ENCODE measurements at regions not wholly inside any gene's neighbourhood (a gene's known extent, or its start where the extent isn't known, plus 50 kb on each side); places are given as distances from the start of the nearest gene placed in this dataset.
"Not testable (repeated sequence)": the region's sequence is repeated elsewhere in the genome, so short reads cannot be mapped to it uniquely, and the experiment has no call there.

DNA sequence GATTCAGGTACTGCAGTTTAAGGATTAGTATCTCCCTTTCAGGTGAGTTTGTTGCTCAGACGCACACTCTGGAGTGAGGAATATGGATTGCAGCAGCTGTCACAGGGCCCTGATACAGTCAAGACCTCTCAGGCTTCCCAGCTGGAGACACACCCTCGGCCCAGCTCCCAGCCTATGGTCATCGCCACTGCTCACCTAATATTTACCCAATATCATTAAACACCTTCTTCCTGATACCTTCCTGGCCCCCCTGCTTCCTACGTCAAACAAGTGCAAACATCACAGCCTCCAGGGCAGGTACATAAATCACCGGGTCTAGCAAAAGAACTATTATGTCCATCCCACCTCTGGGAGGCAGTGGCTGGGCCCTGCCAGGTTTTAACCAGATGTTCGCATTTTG lies 213.3 kb downstream of the MN1 start:
- DNase-seq (ENCODE audit: low read depth in 4 of 4, low spot score in 2 of 4), result no peak

DNA sequence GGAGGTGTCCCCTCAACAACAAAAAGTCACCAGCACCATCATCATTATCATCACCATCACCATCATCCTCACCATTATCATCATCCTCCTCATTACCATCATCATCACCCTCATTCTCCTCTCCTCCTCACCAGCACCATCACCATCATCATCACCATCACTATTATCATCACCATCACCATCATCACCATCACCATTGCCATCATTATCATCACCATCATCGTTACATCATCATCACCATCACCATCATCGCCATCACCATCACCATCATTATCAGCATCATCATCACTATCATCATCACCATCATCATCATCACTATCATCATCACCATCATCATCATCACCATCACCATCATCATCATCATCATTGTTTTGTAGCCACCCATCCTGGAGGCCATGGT lies 212.6 kb downstream of the MN1 start:
- DNase-seq (ENCODE audit: low read depth in 4 of 4, low spot score in 2 of 4), result no peak

DNA sequence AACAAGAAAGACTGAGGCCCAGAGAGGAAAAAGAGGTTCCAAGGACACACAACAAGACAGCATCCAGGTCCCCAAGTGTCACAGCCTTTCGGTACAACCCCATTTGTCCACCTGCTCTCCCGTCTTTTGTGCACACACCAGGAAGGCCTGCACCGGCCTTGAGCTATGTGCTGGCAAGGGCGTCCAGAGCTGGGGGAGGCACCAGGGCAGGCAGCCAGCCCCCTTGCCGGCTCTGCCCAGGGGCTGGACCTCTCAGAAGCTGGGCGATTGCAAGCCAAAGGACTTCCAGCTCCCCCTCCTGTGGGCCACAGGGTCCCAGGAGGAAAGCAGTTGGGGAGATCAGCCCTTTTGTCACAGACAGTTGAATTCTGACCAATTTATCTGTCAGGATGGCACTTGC lies 210.5 kb downstream of the MN1 start:
- no peak for DNase-seq (ENCODE audit: low read depth in 4 of 4, low spot score in 2 of 4)

DNA sequence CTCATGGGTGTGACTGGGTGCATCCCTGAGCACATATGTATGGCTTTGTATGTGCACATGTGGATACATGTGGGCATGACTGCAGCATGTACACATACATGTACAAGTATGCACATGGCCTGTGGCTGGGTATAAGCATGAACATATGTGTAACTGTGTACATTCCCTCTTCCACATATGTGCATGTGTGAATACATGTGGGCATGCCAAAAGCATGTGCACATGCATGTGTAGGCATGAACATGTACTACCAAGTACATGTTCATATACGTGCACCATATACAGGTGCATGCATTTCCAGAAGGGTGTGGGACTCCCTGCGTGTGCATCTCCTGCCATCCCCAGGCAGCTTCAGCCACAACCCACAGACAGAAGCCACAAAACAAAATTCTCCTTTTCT lies 208.2 kb downstream of the MN1 start:
- DNase-seq (ENCODE audit: low read depth in 4 of 4, low spot score in 2 of 4), result no peak

DNA sequence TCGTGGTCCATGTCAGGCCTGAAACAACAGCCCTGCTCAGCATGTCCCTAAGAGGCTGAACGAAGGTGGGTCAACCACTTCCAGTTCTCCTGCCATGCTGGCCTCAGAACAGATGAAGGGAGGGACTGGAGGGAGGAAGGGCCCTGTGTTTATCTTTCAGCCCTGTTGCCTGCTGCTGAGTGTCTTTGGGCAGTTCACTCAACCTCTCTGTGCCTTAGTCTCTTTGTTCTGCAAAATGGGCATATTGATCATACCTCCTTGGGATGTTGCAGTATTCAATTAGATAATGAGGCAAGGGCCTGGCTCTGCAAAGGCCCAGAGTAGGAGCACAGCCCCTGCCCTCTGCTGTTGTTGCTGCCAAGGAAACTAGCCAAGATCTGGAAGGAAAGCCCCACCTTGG lies 207.5 kb downstream of the MN1 start:
- no peak for DNase-seq (ENCODE audit: low read depth in 4 of 4, low spot score in 2 of 4)

DNA sequence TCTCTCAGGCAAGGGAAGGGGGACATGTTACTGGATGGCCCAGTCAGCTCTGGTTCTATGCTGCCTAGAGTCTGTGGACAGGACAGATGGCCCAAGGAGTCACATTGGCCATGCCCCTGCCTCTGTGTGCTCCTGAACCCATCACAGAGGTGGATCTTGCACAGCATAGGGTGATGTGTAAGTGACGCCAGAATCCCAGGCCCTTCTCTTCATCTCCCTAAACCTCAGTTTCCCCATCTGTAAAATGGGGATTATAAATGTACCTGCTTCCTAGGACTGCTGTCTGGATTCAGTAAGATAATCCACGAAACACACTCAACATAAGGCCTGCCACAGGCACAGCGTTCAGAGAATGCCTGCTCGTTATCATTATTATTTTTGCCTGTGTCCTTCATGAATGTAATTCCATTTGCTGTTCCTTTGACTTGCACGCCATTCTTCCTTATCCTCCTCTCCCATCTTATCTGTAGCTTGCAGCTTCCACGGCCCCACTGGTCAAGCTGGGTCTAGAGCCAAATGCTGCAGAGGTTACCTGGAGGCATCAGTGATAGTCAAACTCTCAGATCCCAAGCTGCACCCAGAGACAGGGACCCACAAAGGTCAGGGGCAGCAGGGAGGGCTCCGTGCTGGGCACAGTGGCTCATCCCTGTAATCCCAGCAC lies 207.0 kb downstream of the MN1 start:
- DNase-seq (ENCODE audit: low read depth in 4 of 4, low spot score in 2 of 4), result no peak

DNA sequence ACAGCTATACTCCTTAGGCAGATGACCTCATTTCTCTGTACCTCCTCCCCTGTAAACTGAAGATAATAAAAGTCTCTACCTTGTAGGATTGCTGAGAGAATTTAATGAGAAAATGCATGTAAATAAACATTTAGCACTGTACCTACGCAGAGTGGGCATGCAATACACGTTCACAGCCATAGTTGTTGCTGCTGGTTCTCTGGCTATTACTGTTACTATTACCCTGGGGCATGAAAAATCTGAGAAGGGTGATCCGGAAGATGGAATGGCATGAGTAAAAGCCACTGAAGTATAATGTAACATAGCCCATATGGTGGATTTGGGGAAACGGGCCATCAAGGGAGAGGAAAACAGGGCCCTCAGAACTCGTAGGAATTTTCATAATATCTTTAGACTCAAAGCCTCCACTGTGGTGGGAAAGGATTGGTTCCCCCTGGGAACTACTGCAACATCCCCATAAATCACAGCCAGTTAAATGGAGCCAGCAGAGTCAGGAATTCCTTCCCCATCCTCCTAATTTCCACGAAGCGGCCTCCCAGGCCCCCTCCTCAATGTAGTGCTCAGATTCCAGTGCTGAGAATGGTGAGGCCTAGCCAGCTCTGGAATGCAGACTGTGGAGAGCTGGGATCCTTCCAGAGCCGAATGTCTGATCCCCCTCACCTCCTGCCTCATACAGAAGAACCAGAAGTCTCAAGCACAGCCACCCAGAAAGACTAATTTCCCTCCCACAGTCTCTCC lies 205.3 kb downstream of the MN1 start:
- DNase-seq (ENCODE audit: low read depth in 4 of 4, low spot score in 2 of 4), result no peak

DNA sequence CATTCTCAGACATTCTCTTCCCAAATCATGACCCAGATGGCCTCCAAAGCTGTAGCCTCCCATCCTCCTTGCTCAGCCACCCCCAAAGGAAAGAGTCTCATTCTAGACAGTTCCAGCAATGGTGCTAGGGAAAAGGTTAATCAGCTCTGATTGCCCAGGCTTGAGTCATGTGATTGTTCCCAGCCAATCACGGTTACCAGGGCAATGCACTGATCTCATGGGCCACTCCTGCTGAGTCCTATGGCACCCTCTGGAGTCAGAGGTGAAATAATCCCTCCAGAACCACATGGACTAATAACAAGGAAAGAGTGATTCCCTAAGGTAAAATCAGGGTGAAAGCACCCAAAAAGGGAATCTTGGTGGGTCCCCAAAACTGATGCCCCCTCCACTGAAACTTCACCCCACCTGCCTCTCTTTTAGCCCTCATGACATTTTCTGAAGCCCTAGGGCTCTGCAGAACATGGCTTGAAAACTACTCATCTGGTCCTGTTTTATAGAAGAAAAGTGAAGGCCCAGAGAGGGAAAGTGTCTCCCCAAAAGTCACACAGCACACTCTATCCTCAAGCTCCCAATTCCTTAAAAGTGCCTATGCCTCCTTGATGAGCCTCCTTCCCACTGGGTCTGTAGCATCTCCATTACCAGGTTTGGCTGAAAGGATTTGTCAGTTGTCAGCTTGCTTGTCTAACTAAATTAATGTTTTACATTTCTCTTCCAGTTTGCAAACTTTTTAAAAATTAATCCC lies 203.7 kb downstream of the MN1 start:
- DNase-seq (ENCODE audit: low read depth in 4 of 4, low spot score in 2 of 4), result no peak

DNA sequence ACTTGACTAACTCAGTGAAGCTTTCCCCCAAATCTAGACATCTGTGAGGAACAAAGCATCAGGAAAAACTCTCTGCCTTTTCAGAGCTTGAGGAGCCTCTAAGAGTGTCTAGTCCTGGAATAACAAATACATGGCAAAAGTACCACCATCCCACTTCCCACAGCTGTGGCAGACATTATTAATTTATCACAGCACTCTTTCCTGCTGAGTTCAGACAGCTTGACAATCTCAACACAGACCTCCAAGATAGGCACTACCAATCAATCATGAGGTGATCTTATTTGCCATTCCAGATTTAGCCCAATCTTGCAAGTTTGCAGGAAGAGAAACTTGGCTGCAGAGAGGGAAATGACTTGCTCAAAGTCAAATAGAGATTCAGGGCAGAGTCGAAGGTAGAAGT lies 202.8 kb downstream of the MN1 start:
- DNase-seq (ENCODE audit: low read depth in 4 of 4, low spot score in 2 of 4), result no peak

DNA sequence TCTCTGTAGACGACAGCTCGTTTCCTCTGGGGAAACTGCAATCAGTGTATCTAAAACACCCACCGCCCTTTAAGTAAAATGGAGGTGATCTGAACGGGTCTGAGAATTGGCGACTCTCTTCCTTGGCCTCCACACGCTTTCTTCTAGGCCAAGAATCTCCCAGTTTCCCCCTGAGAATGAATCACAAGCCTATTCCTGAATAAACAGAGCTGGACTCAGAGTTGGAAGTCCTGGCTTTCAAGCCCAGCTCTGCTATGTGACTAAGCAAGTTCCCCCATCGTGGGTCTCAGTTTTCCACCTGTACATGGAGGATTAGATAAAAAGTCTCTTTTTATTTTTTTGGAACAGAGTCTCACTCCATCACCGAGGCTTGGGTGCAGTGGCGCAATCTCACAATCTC lies 200.4 kb downstream of the MN1 start:
- DNase-seq (ENCODE audit: low read depth in 4 of 4, low spot score in 2 of 4), result no peak

DNA sequence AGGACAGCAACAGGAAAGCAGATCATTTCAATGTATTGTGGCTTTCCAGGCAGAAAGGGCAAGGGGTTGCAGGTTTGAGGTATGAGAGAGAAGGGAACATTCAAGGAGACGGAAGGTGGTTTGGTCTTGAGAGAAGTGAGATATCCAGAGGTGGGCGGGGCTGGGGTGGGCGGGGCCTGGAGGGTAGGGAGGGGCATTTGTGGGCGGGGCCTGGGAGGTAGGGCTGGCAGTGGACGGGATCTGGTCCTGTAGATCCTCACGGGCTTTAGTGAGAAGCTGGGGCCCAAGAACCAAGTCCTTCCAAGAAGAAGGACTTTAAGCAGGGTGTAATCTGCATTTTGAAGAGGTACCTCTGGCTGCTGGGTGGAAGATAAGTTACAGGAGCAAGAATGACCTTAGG lies 199.2 kb downstream of the MN1 start:
- no peak for DNase-seq (ENCODE audit: low read depth in 4 of 4, low spot score in 2 of 4)

DNA sequence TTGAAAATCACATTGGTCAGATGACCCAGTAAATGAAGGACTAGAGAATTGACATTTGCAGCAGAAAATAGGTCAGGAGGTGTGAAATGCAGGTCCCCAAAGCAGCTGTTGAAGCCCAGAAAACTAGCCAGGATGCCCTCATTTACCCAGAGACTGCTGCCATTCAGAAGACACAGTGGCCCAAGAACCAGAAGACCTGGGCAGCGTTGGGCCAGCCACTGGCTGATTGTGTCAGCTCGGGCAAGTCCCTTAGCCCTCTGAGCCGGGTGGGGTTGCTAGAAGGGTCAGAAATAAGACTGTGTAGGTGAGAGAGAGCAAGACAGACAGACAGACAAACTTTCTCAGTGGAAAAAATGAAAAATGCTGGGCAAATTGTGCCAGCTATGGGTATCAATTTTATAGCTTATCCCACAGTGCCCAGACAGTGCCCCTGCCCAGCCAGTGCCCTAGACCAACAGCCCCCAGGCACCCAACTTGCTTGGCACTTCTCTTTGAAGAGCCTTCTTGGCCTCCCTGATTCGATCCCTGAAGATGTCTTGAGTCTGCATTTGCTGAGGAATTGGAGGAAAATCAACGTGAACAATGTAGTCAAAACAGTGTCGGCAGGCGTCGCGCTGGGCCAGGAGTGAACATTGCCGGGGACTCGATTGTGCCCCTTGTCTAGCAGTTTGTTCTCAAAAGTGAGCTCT lies 198.3 kb downstream of the MN1 start:
- no peak for DNase-seq (ENCODE audit: low read depth in 4 of 4, low spot score in 2 of 4)

DNA sequence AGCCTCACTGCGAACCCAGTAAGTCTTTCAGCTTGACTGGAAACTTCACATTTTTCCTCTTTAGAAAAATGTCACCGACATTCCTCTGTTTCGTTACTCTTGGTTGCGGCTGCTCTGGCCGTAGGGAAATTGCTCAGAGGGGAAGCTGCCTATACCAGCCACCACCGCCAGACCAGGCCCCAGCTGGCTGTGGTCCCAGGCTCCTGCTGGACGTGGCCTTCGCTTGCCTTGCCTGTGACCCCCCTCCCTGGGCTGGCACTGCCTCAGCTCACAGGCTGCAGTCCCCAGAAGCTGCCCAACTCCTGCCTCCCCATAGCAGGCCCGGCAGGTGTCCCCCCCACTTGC lies 197.8 kb downstream of the MN1 start:
- DNase-seq (ENCODE audit: low read depth in 4 of 4, low spot score in 2 of 4), result no peak

DNA sequence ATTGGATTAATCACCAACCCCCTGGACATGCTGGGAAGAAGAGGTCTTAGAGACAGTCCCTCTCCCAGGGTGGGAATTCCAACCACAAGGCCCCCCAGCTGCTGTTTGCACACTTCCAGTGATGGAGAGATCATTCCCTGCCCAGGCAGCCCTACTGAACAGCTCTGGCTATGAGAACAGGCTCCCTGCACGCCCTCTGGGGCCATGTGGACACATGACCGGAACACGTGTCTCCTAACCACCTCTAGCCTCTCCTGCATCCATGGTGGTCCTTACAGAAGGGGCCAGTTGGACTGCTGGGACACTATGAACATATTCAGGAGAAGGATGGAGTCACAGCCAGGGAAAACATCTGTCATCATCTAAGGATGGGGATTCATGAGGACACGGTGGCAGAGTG lies 196.2 kb downstream of the MN1 start:
- no peak for DNase-seq (ENCODE audit: low read depth in 4 of 4, low spot score in 2 of 4)

DNA sequence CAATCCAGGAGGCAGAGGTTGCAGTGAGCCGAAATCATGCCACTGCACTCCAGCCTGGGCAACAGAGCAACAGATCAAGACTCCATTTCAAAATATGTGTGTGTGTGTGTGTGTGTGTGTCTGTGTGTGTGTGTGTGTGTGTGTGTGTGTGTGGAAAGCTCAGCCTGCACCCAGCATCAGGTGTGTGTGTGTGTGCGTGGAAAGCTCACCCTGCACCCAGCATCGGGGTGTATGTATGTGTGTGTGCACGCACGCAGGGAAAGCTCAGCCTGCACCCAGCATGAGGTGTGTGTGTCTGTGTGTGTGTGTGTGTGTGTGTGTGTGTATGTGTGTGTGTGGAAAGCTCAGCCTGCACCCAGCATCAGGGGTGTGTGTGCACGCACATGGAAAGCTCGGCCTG lies 193.8 kb downstream of the MN1 start:
- not testable (repeated sequence) for DNase-seq (ENCODE audit: low read depth in 4 of 4, low spot score in 2 of 4)

DNA sequence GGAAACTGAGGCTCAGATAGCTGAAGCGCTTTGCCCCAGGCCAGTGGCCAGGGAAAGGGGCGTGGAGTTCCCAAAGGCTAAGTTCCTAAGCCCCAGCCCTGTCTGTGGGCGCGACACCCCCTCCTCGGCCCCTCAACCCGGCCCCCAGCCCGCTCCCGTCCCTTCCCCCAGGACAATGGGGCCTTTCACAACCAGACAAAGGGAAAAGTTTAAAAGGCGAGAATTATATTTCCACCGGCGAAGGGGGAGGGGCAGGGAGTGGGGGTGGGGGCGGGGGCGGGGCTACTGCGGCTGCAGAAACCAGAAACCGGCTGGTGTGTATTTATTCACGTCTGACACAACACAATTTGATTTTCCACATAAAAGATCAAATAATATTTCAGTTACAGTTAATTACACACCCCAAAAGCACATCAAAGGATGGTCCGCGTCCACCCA lies 192.1 kb downstream of the MN1 start:
- DNase-seq (ENCODE audit: low read depth in 4 of 4, low spot score in 2 of 4), result no peak

DNA sequence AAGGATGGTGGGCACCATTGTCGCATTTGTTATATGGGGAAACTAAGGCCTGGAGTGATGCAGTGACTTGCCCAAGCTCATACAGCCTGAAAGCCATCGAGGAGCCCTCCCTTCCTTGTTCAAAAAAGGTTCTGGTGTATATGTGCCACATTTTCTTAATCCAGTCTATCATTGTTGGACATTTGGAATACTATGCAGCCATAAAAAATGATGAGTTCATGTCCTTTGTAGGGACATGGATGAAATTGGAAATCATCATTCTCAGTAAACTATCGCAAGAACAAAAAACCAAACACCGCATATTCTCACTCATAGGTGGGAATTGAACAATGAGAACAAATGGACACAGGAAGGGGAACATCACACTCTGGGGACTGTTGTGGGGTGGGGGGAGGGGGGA lies 191.4 kb downstream of the MN1 start:
- not testable (repeated sequence) for DNase-seq (ENCODE audit: low read depth in 4 of 4, low spot score in 2 of 4)

DNA sequence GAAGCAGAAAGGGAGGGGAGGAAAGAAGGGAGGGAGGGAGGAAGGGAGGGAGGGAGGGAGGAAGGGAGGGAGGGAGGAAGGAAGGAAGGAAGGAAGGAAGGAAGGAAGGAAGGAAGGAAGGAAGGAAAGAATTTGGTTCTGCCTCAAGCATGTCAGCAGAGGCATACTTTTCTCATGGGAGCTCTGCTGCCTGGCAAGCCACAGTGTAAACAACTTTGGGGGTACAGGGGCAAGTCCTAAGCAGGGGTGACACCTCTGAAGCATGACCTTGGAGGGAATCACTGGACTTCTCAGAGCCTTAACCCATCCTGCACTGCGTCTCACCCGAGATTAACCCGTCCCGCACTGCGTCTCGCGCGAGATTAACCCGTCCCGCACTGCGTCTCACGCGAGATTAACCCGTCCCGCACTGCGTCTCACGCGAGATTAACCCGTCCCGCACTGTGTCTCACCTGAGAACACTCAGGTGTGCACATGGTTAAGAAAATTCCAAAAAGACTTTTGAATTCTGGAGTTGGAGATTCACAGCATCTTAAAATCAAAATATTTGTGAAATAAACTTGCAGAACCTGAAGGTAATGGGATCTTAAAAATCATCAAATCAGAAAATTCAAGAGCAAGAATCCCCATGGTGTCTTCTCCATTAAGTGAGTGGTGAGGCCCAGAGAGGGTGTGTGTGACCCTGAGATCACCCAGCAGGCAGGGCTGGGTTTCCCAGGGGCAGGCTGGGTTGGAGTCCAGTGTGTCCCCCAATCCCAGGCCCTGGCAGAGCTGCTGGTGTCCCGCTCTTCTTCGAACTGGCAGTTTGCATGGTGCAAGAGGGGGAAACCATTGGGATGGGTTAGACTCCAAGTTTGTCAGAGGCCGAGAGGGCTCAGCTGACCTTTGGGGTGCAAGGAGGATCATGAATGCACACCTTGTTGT lies 190.4 kb downstream of the MN1 start:
- DNase-seq (ENCODE audit: low read depth in 4 of 4, low spot score in 2 of 4), result no peak

DNA sequence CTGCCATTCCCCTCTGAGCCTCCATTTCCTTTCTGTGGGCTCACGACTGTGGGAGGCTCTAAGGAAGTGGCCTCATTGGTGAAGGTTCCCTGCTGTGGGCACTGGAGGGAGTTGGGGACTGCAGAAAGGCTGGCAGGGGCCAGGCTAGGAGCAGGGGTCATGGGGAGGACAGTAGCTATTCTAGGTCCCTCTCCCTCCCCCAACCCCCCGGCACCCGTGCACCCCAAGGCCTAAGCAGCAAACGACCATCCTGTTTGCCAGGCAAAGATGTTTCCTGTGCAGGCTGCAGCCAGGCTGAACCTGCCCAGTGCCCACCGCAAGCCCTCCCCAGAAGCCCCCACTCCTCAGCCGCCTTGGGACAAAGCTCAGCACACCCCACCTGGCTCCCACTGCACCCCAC lies 189.4 kb downstream of the MN1 start:
- DNase-seq (ENCODE audit: low read depth in 4 of 4, low spot score in 2 of 4), result no peak

Measured in left renal cortex interstitium (tissue), 4 donors.